ENCODE measurements at regions not wholly inside any gene's neighbourhood (a gene's known extent, or its start where the extent isn't known, plus 50 kb on each side); places are given as distances from the start of the nearest gene placed in this dataset.

DNA sequence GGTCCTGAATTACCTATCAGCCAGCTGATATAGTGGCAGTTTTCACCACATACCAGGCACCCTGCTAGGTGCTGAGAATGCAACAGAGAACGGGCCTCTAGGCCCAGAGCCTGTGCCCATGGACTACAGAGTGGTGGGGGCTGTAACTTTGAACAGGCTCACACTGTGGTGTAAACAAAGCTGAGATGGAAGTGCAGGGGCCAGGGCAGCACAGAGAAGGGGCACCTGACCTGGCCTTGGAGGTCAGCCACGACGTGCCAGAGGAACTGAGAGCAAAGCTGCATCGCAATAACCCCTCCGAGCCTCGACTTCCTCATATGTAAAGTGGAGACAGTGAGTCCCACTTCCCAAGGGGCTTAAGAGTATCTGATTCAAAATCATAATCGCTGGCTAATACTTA, 105.8 kb downstream of the MAFB start:
- H3K4me3 ChIP-seq = no peak overlapping the region

DNA sequence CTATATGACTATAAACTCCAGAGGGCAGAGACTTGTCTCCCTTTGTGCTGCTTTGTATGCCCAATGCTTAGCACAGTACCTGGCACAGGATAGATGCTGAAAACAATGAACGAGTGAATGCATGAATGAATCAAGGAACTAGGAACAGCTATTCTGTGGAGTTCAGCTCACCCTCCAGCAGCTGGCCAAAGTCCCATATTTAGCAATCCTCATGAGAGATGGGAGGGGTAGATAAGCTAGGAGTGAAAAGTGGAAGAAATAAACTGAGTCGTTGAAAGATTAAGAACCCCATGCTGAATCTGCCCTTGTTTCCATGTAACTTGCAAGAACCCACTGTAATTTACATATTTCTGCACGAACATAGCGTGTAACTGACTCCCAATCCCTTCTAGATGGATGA, 106.5 kb downstream of the MAFB start:
- Histone ChIP-seq H3K27ac (no peak overlapping the region), H3K4me3 (no peak overlapping the region), H3K4me1 (replicated peaks) (no peaks in the 10 kb centered on the region), H3K9me3 (replicated peaks) (no peaks in the 10 kb centered on the region), H3K36me3 (no peaks in the 10 kb centered on the region), H3K27me3 (replicated peaks) (no peaks in the 10 kb centered on the region)
- no peak for DNase-seq (ENCODE audit: low read depth in 1 of 2, low spot score in 2 of 2)

More for the DNA sequence above, 105.8 kb downstream of the MAFB start:
- Histone ChIP-seq H3K27me3 (replicated peaks) (no peaks in the 10 kb centered on the region), H3K36me3 (no peaks in the 10 kb centered on the region), H3K4me1 (replicated peaks) (no peaks in the 10 kb centered on the region), H3K9me3 (replicated peaks) (no peaks in the 10 kb centered on the region), H3K27ac (no peak overlapping the region)
- no peak for DNase-seq (ENCODE audit: low read depth in 1 of 2, low spot score in 2 of 2)

DNA sequence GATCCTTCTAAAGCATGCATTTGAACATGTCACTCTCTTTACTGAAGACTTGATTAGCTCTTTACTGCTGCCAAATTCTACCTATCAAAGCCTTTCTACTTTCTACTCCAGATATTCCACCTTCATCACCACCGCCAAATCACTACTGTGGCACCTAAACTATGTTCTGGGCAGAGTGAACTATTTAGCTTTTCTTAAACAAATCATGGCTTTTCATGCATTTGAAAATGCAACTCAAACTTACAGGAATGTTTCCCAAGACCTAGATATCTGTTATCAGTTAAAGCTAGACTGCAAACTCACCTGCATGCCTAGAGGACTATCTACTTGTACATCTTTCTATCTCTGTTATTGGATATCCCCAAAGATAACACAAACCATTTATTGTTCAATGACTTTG, 109.3 kb downstream of the MAFB start:
- H3K27ac ChIP-seq = no peak overlapping the region
- no peaks in the 10 kb centered on the region for H3K36me3 ChIP-seq
- no peaks in the 10 kb centered on the region for H3K9me3 ChIP-seq (replicated peaks)
- DNase-seq (ENCODE audit: low read depth in 1 of 2, low spot score in 2 of 2) = no peak
- H3K4me3 ChIP-seq = no peak overlapping the region
- H3K27me3 ChIP-seq (replicated peaks) = no peaks in the 10 kb centered on the region
- H3K4me1 ChIP-seq (replicated peaks) = no peaks in the 10 kb centered on the region

DNA sequence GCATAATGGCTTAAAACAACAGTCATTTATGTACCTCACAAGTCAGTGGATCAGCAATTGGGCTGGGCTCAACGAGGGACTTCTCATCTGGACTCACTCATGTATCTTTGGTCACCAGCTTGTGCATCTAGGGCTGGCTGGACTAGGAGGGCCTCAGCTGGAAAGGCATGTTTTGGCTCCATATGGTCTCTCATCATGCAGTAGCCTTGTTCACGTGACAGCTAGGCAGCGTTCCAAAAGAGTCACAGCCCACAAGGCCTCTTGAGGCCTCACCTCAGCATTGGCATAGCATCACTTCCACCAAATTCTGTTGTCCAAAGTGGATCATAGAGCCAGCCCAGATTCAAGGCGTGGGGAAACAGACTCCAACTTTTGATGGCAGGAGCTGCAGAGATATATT, 110.1 kb downstream of the MAFB start:
- DNase-seq (ENCODE audit: low read depth in 1 of 2, low spot score in 2 of 2) = no peak
- Histone ChIP-seq H3K9me3 (replicated peaks) (no peaks in the 10 kb centered on the region), H3K4me1 (replicated peaks) (no peaks in the 10 kb centered on the region), H3K27me3 (replicated peaks) (no peaks in the 10 kb centered on the region), H3K36me3 (no peaks in the 10 kb centered on the region), H3K27ac (no peak overlapping the region), H3K4me3 (no peak overlapping the region)

DNA sequence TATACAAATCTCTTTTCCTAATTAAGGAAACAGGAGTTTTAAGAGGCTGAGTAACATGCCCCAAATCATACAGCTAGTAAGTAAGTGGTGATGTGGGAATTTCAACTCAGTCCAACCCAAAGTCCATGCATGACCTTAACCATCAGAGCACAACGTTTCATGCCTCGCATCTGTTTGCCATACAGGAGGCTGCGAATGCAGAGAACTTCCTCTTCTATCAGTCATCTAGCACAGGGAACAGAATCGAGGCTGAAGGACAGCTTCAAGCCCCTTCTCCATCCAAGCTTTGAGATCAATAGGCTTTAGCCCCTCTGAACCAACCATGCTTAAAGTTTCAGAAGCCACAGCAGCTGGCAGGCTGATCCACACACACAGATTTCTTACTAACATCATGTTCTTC, 113.2 kb downstream of the MAFB start:
- Histone ChIP-seq H3K36me3 (no peaks in the 10 kb centered on the region), H3K4me3 (no peak overlapping the region), H3K27ac (no peak overlapping the region), H3K9me3 (replicated peaks) (no peaks in the 10 kb centered on the region), H3K27me3 (replicated peaks) (no peaks in the 10 kb centered on the region), H3K4me1 (replicated peaks) (no peaks in the 10 kb centered on the region)
- no peak for DNase-seq (ENCODE audit: low read depth in 1 of 2, low spot score in 2 of 2)

DNA sequence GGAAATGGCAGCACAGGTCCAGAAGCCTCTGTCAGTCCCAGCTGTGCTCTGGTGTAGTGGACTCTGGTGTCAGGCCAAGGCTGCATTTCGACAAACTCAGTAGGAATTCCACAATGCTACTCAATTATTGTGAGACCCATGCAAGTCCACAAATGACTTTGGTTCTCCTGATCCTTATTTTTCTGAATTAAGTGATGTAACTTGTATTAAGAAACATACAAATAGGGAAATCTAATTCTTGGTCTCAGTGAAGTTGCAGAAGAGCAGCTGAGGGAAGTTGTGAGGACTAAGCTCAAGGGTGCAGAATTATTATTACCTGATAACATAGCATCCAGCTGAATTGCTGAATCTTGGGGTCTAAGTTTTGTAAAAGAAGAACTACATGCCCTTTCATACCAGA, 116.8 kb downstream of the MAFB start:
- H3K27ac ChIP-seq = no peak overlapping the region
- no peak for DNase-seq (ENCODE audit: low read depth in 1 of 2, low spot score in 2 of 2)
- H3K27me3 ChIP-seq (replicated peaks) = no peaks in the 10 kb centered on the region
- no peaks in the 10 kb centered on the region for H3K4me1 ChIP-seq (replicated peaks)
- H3K4me3 ChIP-seq = no peak overlapping the region
- no peaks in the 10 kb centered on the region for H3K36me3 ChIP-seq
- H3K9me3 ChIP-seq (replicated peaks) = no peaks in the 10 kb centered on the region

DNA sequence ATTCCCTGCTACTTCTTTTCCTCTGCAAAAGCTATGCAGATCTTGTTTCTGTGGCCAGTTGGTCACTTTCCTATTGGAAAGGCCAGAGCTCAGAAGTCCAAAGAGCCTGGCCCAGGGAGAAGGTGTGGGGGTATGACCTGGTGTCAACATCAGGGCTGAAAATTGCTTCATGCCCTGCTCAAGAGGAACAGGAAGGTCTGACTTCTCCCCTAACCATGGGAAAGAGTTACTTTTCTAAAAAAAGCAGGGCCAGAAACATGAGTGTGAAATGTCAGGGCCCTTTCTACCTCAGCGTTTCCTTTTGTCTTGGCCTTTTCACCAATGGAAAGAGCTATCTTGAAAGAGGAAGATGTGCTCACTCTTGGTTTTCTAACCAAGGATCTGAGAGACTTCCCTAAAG, 117.4 kb downstream of the MAFB start:
- Histone ChIP-seq H3K36me3 (no peaks in the 10 kb centered on the region), H3K27ac (no peak overlapping the region), H3K27me3 (replicated peaks) (no peaks in the 10 kb centered on the region), H3K9me3 (replicated peaks) (no peaks in the 10 kb centered on the region), H3K4me3 (no peak overlapping the region), H3K4me1 (replicated peaks) (no peaks in the 10 kb centered on the region)
- no peak for DNase-seq (ENCODE audit: low read depth in 1 of 2, low spot score in 2 of 2)

DNA sequence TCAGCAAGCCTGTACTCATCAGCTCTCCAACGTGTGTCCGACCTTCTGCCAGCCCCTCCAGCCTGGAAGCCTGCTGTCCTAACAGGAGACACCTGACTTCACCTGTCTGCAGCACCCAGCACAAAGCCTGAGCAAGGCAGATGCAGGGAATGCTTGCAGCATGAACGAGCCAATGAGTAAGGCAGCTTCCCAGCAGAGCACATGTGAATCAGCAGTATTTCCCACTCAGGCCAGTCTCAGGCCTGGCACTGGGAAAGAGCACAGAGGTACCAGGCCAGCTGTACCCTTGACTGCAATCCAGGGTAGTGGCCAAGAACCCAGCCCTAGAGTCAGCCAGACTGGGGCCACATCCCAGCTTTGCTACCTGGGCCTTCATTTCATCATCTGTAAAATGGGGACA, 120.8 kb downstream of the MAFB start:
- Histone ChIP-seq H3K4me3 (no peak overlapping the region), H3K27me3 (replicated peaks) (no peaks in the 10 kb centered on the region), H3K27ac (no peak overlapping the region), H3K4me1 (replicated peaks) (no peaks in the 10 kb centered on the region), H3K9me3 (replicated peaks) (no peaks in the 10 kb centered on the region), H3K36me3 (no peaks in the 10 kb centered on the region)
- no peak for DNase-seq (ENCODE audit: low read depth in 1 of 2, low spot score in 2 of 2)

DNA sequence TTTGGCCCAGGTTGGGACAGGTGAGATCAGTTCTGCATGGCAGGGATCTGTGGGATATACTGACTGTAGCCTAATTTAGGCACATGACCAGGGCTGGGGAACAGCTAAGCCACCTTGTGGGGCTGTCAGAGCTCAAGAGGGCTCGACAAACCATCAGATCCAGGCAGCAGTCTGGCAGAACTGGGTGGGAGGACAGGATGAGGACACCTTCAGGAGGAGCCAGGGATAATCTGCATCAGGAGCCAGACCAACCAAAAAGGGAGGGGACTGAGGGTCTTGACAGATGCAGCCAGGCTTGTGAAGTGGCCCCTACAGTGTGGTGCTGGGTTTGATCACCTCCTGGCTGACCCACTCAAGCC, 123.4 kb downstream of the MAFB start:
- no peaks in the 10 kb centered on the region for H3K9me3 ChIP-seq (replicated peaks)
- H3K4me3 ChIP-seq = no peak overlapping the region
- H3K27ac ChIP-seq = no peak overlapping the region
- no peaks in the 10 kb centered on the region for H3K4me1 ChIP-seq (replicated peaks)
- no peaks in the 10 kb centered on the region for H3K36me3 ChIP-seq
- no peaks in the 10 kb centered on the region for H3K27me3 ChIP-seq (replicated peaks)
- DNase-seq (ENCODE audit: low read depth in 1 of 2, low spot score in 2 of 2) = no peak

DNA sequence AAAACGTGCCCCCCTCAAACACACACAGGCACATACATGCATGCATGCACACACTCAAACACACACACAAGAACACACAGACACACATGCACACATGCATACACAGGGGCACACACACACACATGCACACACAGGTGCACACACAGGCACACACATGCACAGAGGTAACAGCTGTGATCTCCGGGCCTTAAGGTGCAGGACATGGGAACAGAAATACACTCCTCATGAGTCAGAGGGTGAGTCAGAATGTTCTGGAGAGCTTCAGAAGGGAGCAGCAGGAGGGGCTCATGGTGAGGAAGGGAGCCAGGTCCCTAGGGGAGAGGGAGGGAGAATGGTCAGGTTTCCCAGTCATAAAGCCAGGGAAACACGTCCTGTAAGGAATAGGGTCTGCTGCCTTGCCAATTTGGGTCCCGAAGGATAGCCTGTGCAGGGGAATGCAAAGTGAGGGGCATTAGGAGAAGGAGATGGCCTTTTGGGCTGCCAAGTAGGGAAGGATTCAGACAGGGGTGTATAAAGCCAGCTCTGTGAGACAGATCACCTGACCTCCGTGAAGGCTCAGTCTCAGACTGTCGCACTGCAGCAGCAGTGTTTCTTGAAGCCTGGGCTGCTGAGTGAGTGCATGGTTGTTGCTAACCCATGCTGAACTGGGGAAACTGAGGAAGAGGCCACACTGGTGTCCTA, 123.9 kb downstream of the MAFB start:
- Histone ChIP-seq H3K9me3 (replicated peaks) (no peaks in the 10 kb centered on the region), H3K27ac (no peak overlapping the region), H3K27me3 (replicated peaks) (no peaks in the 10 kb centered on the region), H3K36me3 (no peaks in the 10 kb centered on the region), H3K4me1 (replicated peaks) (no peaks in the 10 kb centered on the region), H3K4me3 (no peak overlapping the region)
- no peak for DNase-seq (ENCODE audit: low read depth in 1 of 2, low spot score in 2 of 2)

DNA sequence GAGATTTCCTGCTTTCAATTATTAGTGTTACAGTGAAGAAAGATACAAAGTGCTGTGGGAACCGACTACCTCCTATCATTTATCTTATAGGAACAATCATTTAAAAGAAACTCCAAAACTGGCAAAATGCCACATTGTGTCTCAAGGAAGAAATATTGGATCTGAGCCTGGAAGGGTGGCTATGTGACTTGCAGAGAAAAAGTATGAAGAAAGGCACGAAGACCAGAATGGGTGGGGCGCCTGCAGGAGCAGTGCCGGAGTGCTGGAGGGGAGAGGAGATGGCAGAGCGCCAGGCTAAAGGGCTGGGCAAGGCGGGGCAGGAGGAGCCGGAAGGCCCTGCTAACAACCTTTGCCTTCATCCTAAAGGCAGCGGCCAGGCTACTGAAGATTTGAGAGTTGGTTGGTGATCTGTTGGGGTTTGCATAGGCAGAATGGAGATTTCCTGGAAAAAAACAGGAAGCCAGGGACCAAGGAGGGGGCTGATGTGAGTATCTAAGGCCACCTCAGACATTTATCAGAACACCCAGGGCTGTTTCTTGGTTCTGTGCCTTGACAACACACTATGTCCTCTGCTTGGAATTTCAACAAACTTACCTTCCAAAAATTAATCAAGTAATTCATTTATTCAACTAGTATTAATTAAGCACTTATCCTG, 125.6 kb downstream of the MAFB start:
- Histone ChIP-seq H3K36me3 (no peaks in the 10 kb centered on the region), H3K9me3 (replicated peaks) (no peaks in the 10 kb centered on the region), H3K4me3 (no peak overlapping the region), H3K27me3 (replicated peaks) (no peaks in the 10 kb centered on the region), H3K4me1 (replicated peaks) (no peaks in the 10 kb centered on the region), H3K27ac (no peak overlapping the region)
- no peak for DNase-seq (ENCODE audit: low read depth in 1 of 2, low spot score in 2 of 2)

DNA sequence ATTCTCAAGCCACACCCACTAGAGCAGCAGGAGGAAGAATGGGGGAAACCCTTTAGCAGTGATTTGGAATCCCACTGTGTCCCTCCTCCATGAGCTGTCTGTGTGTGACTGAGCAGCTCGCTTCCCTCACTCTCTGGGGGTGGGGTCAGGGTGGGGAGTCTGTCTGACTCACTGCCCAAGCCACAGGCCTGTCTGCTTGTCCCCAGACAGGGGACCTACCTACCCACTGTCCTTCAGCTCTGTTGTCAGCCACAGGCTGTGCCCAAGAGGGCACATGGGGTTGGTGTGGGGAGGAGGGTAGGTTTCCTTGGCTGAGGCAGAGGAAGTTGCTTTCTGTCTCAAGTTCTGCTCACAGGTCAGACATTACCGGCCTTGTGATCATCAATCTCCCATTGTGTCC, 127.0 kb downstream of the MAFB start:
- Histone ChIP-seq H3K4me3 (no peak overlapping the region), H3K4me1 (replicated peaks) (no peaks in the 10 kb centered on the region), H3K27me3 (replicated peaks) (no peaks in the 10 kb centered on the region), H3K9me3 (replicated peaks) (no peaks in the 10 kb centered on the region), H3K27ac (no peak overlapping the region), H3K36me3 (no peaks in the 10 kb centered on the region)
- DNase-seq (ENCODE audit: low read depth in 1 of 2, low spot score in 2 of 2) = no peak

DNA sequence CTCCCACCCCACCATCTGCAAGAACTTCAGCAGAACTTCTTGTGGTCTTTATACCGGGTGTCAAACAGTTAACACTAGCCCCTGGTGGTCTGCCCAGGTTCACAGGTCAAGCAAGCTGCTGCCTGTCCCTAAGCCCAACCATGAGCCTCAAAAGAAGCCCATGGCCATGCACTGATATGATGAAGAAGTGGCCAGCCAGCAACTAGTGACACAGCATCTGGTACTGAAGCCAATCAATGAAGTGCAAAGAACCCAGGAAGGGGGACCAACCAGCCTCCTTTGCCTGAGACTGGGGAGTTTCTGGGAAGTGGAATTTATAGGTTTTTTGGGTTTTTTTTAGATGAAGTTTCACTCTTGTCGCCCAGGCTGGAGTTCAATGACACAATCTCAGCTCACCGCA, 127.8 kb downstream of the MAFB start:
- no peaks in the 10 kb centered on the region for H3K36me3 ChIP-seq
- no peak overlapping the region for H3K4me3 ChIP-seq
- H3K27me3 ChIP-seq (replicated peaks) = no peaks in the 10 kb centered on the region
- no peak for DNase-seq (ENCODE audit: low read depth in 1 of 2, low spot score in 2 of 2)
- H3K4me1 ChIP-seq (replicated peaks) = no peaks in the 10 kb centered on the region
- H3K9me3 ChIP-seq (replicated peaks) = no peaks in the 10 kb centered on the region
- H3K27ac ChIP-seq = no peak overlapping the region

DNA sequence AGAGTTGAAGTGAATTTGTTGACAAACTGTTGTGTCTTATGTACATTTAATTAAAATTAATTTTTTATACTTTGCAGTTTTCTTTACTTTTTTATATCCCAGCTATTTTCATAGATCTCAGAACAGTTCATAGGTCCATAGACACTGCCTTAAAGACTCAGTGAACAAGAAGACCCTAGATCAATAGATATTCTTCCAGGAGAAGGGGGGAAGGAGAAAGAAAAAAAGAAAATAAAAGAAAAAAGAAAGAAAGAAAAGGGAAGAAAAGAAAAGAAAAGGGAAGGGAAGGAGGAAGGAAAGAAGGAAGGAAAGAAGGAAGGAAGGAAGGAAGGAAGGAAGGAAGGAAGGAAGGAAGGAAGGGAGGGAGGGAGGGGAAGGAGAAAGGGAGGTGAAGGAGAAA, 130.8 kb downstream of the MAFB start:
- no peaks in the 10 kb centered on the region for H3K27me3 ChIP-seq (replicated peaks)
- H3K36me3 ChIP-seq = no peaks in the 10 kb centered on the region
- H3K27ac ChIP-seq = no peak overlapping the region
- H3K9me3 ChIP-seq (replicated peaks) = no peaks in the 10 kb centered on the region
- no peak for DNase-seq (ENCODE audit: low read depth in 1 of 2, low spot score in 2 of 2)
- H3K4me1 ChIP-seq (replicated peaks) = no peaks in the 10 kb centered on the region
- H3K4me3 ChIP-seq = no peak overlapping the region

DNA sequence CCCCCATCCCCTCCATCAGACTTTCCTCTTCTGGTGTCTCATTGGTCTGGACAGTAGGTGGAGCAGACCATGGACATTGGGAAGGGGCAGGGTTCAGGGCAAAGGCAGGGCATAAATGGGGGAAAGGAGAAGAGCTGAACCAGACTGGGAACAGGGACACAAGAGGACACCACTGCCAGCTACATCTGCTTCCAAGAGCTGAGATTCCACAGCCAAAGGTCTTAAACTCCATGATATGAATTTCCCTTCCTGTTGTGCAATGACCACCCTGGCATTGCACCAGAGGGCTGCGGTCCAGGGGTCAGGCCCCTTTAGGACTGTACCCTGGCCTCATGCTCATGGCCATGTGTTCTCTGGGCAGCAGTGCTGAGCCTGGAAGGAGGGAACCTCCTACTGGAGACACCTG, 137.9 kb downstream of the MAFB start:
- Histone ChIP-seq H3K4me1 (replicated peaks) (no peaks in the 10 kb centered on the region), H3K9me3 (replicated peaks) (no peaks in the 10 kb centered on the region), H3K4me3 (no peak overlapping the region), H3K36me3 (no peaks in the 10 kb centered on the region), H3K27ac (no peak overlapping the region), H3K27me3 (replicated peaks) (no peaks in the 10 kb centered on the region)
- DNase-seq (ENCODE audit: low read depth in 1 of 2, low spot score in 2 of 2) = no peak
